Lung microvascular endothelial cell (primary cell): ENCODE measurements at regions not wholly inside any gene's neighbourhood (a gene's known extent, or its start where the extent isn't known, plus 50 kb on each side); places are given as distances from the start of the nearest gene placed in this dataset.
A peak's percentile ranks its signal among the peaks of the same experiment; 100 is the strongest.

Experiments used
- DNase-seq, 2 donors: peaks; one replicate each; pipeline versions ENCODE4 v3.0.0 to v3.0.0-alpha.2; 2010; ENCODE audit warnings: low read depth in 2 of 2

GRCh38 chr5:54619731-54620130, 102.2 kb downstream of the SNX18 start:
- DNase-seq = peak in 1 of 2 donors; percentile 9

- no peak for DNase-seq
Observed at GRCh38 chr5:54616518-54617220, 99.1 kb downstream of the SNX18 start.

GRCh38 chr5:54616031-54616430, 98.5 kb downstream of the SNX18 start:
- no peak for DNase-seq

- no peak for DNase-seq
Observed at GRCh38 chr5:54615381-54615780, 97.8 kb downstream of the SNX18 start.

- no peak for DNase-seq
Observed at GRCh38 chr5:54612711-54613110, 95.2 kb downstream of the SNX18 start.

- DNase-seq = peak in 1 of 2 donors; percentile 46
Observed at GRCh38 chr5:54611290-54611951, 93.9 kb downstream of the SNX18 start.

- peak; percentile 14 to 67 for DNase-seq
Observed at GRCh38 chr5:54610197-54610944, 92.8 kb downstream of the SNX18 start.

- DNase-seq = no peak
Observed at GRCh38 chr5:54608423-54609085, 91.0 kb downstream of the SNX18 start.

- DNase-seq = no peak
Observed at GRCh38 chr5:54607006-54607405, 89.4 kb downstream of the SNX18 start.

- DNase-seq = no peak
Observed at GRCh38 chr5:54603372-54603771, 85.8 kb downstream of the SNX18 start.

- DNase-seq = no peak
Observed at GRCh38 chr5:54602475-54602874, 84.9 kb downstream of the SNX18 start.

- no peak for DNase-seq
Observed at GRCh38 chr5:54601411-54602230, 84.1 kb downstream of the SNX18 start.
